ENCODE measurements at regions not wholly inside any gene's neighbourhood (a gene's known extent, or its start where the extent isn't known, plus 50 kb on each side); places are given as distances from the start of the nearest gene placed in this dataset.

GRCh38 chr1:185585770-185586169 lies 148.4 kb upstream of the HMCN1 start:
- FAIRE-seq (no peak), DNase-seq (ENCODE audit: insufficient read length, low spot score) (no peak)

DNA sequence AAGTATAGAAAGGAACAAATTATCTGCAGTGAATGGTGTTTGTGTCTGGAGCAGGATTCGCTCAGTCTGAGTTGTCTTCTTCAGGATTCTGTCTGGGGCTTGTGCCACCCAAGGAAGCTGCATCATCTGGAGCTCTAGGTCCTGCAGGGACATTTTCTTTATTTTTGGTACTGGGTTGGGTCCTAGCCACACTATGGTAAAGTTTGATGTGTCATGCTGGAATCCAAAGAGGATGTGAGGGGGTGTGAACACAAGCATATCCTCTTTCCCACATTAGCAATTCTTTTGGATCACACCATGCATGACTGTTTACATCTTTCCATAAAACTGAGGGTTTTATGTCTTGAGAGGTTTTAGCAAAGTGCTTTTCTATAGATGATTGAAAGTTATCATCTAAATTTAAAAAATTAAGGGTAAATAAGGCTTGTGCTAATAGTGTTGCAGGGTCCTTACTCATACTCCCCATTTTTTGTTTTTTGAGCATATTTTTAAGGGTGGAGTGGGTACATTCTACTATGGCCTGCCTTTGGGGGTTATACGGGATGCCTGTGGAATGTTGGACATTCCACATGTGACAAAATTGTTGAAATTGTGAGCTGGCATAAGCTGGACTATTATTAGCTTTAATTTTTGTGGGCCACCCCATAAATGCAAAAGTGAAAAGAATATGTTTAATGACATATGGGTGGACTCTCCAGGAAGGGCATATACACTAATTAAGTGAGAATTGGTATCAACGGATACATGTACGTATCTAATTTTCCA lies 152.0 kb upstream of the HMCN1 start:
- FAIRE-seq = no peak
- no peak for DNase-seq (ENCODE audit: insufficient read length, low spot score)

DNA sequence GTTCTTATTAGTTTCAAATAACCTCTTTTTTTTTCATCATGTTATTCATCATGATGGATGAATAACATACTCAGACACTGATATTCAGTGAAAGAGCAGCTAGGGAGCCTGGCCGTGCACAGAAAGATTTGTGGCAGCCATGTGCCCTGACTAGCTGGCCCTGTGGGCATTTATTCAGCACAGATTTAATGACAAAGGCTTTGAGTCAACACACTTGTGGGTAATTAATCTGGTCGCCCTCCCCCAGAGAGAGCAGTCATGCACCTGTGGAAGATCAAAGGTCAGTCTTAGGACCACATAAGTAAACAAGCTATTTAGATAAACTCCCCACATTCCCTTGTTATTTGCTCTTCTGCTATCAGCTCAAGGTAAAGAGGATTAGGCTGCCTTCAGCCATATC lies 153.2 kb upstream of the HMCN1 start:
- FAIRE-seq (no peak), DNase-seq (ENCODE audit: insufficient read length, low spot score) (no peak)

GRCh38 chr1:185578293-185578692 lies 155.9 kb upstream of the HMCN1 start:
- FAIRE-seq (no peak), DNase-seq (ENCODE audit: insufficient read length, low spot score) (no peak)

- FAIRE-seq (no peak), DNase-seq (ENCODE audit: insufficient read length, low spot score) (no peak)
Observed at GRCh38 chr1:185574139-185574875, 159.9 kb upstream of the HMCN1 start.

DNA sequence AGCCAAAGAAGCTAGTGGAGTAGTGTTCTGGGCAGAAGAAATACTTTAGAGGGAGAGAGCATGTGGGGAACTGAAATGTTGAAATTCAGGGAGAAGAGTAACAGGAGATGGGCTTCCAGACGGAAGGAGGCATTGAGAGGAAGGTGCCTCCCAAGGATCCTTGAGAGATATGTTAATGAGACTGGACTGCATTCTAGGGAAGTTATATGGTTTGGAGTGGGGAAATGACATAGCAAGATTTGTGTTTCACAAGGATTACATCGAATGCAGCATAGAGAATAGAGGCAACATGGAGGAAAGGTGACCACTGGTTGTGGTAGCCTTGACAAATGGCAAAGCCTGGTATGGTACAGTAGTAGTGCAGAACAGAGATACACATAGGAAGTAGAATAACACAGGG lies 160.5 kb upstream of the HMCN1 start:
- DNase-seq (ENCODE audit: insufficient read length, low spot score) (no peak), FAIRE-seq (no peak)

- DNase-seq (ENCODE audit: insufficient read length, low spot score) (no peak), FAIRE-seq (no peak)
Observed at GRCh38 chr1:185573162-185573561, 161.0 kb upstream of the HMCN1 start.

- DNase-seq (ENCODE audit: insufficient read length, low spot score) = no peak
- no peak for FAIRE-seq
Observed at GRCh38 chr1:185570962-185571361, 163.2 kb upstream of the HMCN1 start.

GRCh38 chr1:185568155-185569123 lies 165.8 kb upstream of the HMCN1 start:
- peak; percentile 51 for FAIRE-seq

DNA sequence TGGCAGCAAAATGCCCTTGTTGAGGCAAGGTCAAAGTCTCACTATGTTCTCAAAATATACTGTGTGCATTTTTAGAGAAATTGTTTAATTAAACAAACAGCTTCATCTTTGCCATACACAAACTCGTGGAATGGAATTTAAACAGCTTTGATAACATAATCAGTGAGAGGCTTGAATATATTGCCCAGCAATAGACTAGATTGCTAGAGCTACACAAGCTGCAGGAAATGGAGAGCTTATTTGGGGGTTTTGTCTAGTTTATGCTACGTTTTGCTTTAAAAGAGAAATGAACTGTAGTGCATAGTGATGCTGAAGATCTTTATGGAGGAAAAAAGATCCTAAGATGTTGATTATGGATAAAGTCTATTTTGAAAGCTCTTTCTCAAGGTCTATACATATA lies 166.8 kb upstream of the HMCN1 start:
- DNase-seq (ENCODE audit: insufficient read length, low spot score) = no peak

More at GRCh38 chr1:185568155-185569123, 165.8 kb upstream of the HMCN1 start:
- no peak for DNase-seq (ENCODE audit: insufficient read length, low spot score)

DNA sequence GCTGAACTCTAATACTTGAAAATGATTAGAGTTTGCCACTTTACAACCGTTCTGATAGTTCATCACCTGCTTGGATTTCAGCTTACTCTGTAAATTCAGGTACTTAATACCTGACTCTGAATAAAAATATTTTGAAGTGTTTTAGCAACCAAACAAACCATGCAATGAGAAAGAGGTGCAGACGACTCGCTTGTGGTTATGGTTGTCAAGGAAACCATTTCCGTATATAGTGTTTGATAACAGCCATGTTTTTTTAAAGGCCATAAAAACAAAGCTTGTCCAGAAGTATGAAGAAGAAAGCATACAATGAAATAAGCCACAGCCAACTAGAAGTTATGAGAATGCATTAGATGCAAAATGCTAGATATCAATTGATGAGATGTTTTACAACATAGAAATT lies 167.2 kb upstream of the HMCN1 start:
- DNase-seq (ENCODE audit: insufficient read length, low spot score) (no peak), FAIRE-seq (peak; percentile 78)

More for the DNA sequence above, 166.8 kb upstream of the HMCN1 start:
- no peak for FAIRE-seq

DNA sequence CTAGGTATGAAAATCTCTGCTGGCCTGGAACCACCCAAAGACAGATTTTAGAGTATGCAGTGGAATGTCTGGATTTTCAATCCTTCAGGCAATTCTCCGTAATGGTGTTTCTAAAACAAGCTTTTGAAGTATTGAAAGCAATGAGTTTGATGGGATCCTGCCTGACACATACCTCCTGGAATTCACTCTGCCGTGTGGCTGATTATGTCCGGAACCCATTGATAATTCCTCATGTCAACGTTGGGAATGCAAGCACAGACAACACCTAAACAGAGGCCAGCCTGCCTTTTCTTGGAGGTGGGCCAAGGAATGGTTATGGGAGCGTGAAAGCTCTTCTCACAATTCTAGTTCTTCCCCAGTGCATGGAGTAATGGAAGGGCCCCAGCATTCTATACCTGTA lies 168.9 kb upstream of the HMCN1 start:
- DNase-seq (ENCODE audit: insufficient read length, low spot score) = no peak
- no peak for FAIRE-seq

DNA sequence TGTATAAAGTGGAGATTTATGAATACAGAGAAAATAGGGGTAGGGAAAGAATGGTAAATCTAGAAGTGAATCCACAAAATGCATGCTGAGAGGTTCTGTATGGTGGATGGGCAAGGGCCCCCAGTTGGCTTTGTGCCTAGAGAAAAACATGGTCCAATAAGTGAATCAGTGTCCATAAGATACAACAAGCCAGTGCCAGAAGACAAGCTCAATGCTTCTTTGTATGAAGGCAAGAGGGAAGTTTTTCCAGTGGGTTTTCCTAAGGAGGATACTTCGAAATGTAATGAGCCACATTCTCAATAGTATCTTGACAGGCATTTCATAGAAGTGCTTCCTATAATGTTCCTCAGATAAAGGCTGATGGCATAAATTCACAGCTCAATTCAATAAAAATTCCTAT lies 169.4 kb upstream of the HMCN1 start:
- no peak for FAIRE-seq
- DNase-seq (ENCODE audit: insufficient read length, low spot score) = no peak

DNA sequence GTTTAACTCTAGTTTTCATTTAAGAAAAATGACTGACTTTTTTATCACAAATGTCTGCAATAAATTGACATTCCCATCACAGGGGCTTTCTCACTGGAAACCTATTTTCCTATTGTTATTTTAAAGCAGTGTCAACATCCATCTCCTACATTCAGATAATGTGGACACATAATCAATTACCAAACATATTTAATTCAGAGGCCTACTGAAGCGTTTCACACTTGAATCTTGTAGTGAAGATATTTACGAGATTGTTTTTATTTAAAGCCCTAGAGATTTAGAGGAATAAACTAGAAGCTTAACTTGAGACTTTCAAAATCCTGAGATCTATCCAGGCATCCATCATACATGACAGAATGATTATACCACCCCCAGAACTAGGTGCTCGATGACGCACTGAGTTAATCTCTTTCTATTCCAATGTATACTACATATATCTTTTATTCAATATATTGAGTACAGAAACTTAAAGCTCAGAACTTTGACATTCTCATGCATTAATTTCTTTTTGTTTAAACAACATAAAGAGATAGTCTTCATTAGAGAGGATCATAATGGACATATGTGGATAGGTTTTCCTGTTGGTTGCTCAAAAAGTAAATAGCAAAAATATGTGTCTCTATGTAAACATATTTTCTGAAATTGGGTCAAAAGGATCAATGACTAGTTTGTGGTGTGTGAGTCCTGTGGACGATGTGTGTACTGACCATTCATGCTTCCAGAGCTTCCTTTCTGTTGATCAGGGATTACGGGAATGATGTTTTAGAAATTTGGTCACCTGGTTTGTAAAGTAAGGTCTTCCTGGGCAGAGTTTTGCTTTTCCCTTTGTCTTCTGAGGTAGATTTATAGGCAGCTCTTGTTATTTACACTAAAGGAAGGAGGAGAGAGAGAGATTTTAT lies 171.5 kb upstream of the HMCN1 start:
- no peak for DNase-seq (ENCODE audit: insufficient read length, low spot score)
- FAIRE-seq = no peak

GRCh38 chr1:185561629-185562028 lies 172.6 kb upstream of the HMCN1 start:
- peak; percentile 33 for FAIRE-seq
- DNase-seq (ENCODE audit: insufficient read length, low spot score) = no peak

- FAIRE-seq = no peak
- DNase-seq (ENCODE audit: insufficient read length, low spot score) = no peak
Observed at GRCh38 chr1:185560760-185561159, 173.4 kb upstream of the HMCN1 start.

- peak; percentile 53 for DNase-seq (ENCODE audit: insufficient read length, low spot score)
- FAIRE-seq = peak; percentile 79
Observed at GRCh38 chr1:185559684-185560331, 174.4 kb upstream of the HMCN1 start.

GRCh38 chr1:185559151-185559550 lies 175.0 kb upstream of the HMCN1 start:
- FAIRE-seq = no peak
- no peak for DNase-seq (ENCODE audit: insufficient read length, low spot score)

- DNase-seq (ENCODE audit: insufficient read length, low spot score) (no peak), FAIRE-seq (no peak)
Observed at GRCh38 chr1:185556561-185556960, 177.6 kb upstream of the HMCN1 start.

GRCh38 chr1:185555743-185556142 lies 178.4 kb upstream of the HMCN1 start:
- no peak for DNase-seq (ENCODE audit: insufficient read length, low spot score)
- FAIRE-seq = no peak
